ENCODE measurements at regions not wholly inside any gene's neighbourhood (a gene's known extent, or its start where the extent isn't known, plus 50 kb on each side); places are given as distances from the start of the nearest gene placed in this dataset.

DNA sequence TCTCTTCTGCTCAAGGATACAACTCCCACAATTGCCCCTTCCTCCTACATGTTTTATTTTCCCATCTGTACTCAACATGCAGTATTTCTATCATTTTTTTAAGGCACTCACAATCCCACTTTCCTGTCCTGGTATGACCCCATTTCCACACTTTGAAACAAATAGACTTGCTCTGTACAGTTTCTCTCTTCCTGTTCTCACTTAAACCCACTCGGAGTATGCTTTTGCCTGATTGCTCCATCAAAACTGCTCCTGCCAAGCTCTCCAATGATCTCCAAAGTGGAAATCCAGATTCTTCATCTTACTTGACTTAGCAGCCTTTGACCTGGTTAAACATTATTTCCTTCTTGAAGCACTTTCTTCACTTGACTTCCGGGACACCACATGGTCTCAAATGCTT is 384.5 kb downstream of the SEC23A start:
- ChIA-PET CTCF (no interaction called here), POLR2A (ENCODE audit: unreplicated experiment) (no interaction called here)
- intact Hi-C loops (cut with micrococcal nuclease; ENCODE audit: unreplicated experiment) = no loop called here
- no peaks in the 10 kb centered on the region for H3F3A ChIP-seq (ENCODE audit: insufficient read depth, low read depth)
- no peak for TF ChIP-seq EZH2 (IDR thresholded peaks at IDR 0.05; ENCODE audit: low read depth)
- TF ChIP-seq CTCF (conservative IDR thresholded peaks at IDR 0.05) = no peak
- H3K27ac ChIP-seq = no peak overlapping the region
- H3K27me3 ChIP-seq (ENCODE audit: insufficient read depth, low read depth) = no peaks in the 10 kb centered on the region
- no peak for DNase-seq
- no peaks in the 10 kb centered on the region for H3K9me3 ChIP-seq (ENCODE audit: insufficient read depth, low read depth)
- no TSS peak for BruUV-seq (replicated peaks)
- no peaks in the 10 kb centered on the region for H3K4me1 ChIP-seq (replicated peaks; ENCODE audit: insufficient read depth)
- no peak overlapping the region for H3K4me2 ChIP-seq
- no peaks in the 10 kb centered on the region for H3K79me2 ChIP-seq (ENCODE audit: low read depth)
- H3K36me3 ChIP-seq (ENCODE audit: low read depth) = no peaks in the 10 kb centered on the region
- no peak overlapping the region for H2AFZ ChIP-seq
- no peak overlapping the region for H3K4me3 ChIP-seq
- no peaks in the 10 kb centered on the region for H4K20me1 ChIP-seq (ENCODE audit: insufficient read depth)
- H3K9me2 ChIP-seq (ENCODE audit: insufficient read depth) = no peaks in the 10 kb centered on the region

DNA sequence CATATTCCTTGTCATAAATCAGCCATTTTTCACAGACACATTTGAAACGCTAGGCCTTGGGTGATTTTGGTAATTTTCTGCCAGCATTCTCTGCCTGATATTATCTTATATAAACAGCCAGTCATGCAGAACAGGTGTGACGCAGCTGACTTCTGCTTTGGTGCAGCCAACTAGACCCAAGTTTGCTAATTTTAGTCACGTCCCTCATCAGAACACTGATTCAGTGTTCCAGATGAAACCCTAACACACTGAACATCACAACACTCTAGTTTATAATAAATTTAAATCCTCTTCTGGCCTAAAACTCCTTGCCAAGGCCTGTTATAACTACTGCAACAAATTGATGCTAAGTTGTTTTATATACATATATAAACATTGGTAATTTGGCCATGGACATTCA is 386.1 kb downstream of the SEC23A start:
- DNase-seq = no peak
- H3K4me2 ChIP-seq = no peak overlapping the region
- no peak for TF ChIP-seq EZH2 (IDR thresholded peaks at IDR 0.05; ENCODE audit: low read depth)
- no peak for TF ChIP-seq CTCF (conservative IDR thresholded peaks at IDR 0.05)
- POLR2A ChIA-PET (ENCODE audit: unreplicated experiment) = no interaction called here
- CTCF ChIA-PET = no interaction called here
- H4K20me1 ChIP-seq (ENCODE audit: insufficient read depth) = no peaks in the 10 kb centered on the region
- H3K9me2 ChIP-seq (ENCODE audit: insufficient read depth) = no peaks in the 10 kb centered on the region
- H3K79me2 ChIP-seq (ENCODE audit: low read depth) = no peaks in the 10 kb centered on the region
- no peak overlapping the region for H2AFZ ChIP-seq
- no peaks in the 10 kb centered on the region for H3K4me1 ChIP-seq (replicated peaks; ENCODE audit: insufficient read depth)
- intact Hi-C loops (cut with micrococcal nuclease; ENCODE audit: unreplicated experiment) = no loop called here
- H3K27me3 ChIP-seq (ENCODE audit: insufficient read depth, low read depth) = no peaks in the 10 kb centered on the region
- no TSS peak for BruUV-seq (replicated peaks)
- H3K9me3 ChIP-seq (ENCODE audit: insufficient read depth, low read depth) = no peaks in the 10 kb centered on the region
- H3K4me3 ChIP-seq = no peak overlapping the region
- no peaks in the 10 kb centered on the region for H3F3A ChIP-seq (ENCODE audit: insufficient read depth, low read depth)
- H3K27ac ChIP-seq = no peak overlapping the region
- no peaks in the 10 kb centered on the region for H3K36me3 ChIP-seq (ENCODE audit: low read depth)

DNA sequence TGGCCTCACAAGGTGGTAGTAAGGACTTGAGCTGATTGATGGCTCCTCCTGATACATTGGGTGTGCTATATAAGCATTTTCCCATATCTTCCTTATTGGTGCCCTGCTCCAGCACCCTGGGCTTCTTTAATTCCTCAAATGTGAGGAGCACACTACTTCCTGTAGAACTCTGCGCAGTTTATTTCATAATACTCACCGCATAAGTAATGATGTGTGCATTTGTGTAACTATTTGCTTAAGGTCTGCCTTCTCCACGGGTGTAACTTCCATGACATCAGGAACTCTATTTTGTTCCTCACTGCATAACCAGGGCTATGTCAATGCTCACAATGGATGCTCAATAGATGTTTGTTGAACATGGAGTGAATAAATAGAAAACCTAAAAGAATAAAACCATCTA is 392.2 kb downstream of the SEC23A start:
- Histone ChIP-seq H3K27ac (no peak overlapping the region), H3K36me3 (ENCODE audit: low read depth) (no peaks in the 10 kb centered on the region), H3K4me3 (no peak overlapping the region), H3K27me3 (ENCODE audit: insufficient read depth, low read depth) (no peaks in the 10 kb centered on the region), H3K9me2 (ENCODE audit: insufficient read depth) (no peaks in the 10 kb centered on the region), H3F3A (ENCODE audit: insufficient read depth, low read depth) (no peaks in the 10 kb centered on the region), H3K79me2 (ENCODE audit: low read depth) (no peaks in the 10 kb centered on the region), H3K4me1 (replicated peaks; ENCODE audit: insufficient read depth) (no peaks in the 10 kb centered on the region), H2AFZ (no peak overlapping the region), H3K4me2 (no peak overlapping the region), H3K9me3 (ENCODE audit: insufficient read depth, low read depth) (no peaks in the 10 kb centered on the region), H4K20me1 (ENCODE audit: insufficient read depth) (no peaks in the 10 kb centered on the region)
- no peak for TF ChIP-seq CTCF (conservative IDR thresholded peaks at IDR 0.05)
- TF ChIP-seq EZH2 (IDR thresholded peaks at IDR 0.05; ENCODE audit: low read depth) = no peak
- intact Hi-C loops (cut with micrococcal nuclease; ENCODE audit: unreplicated experiment) = no loop called here
- BruUV-seq (replicated peaks) = no TSS peak
- no peak for DNase-seq
- ChIA-PET POLR2A (ENCODE audit: unreplicated experiment) (no interaction called here), CTCF (no interaction called here)
